Middle frontal gyrus (tissue), 1 donor: ENCODE measurements at regions not wholly inside any gene's neighbourhood (a gene's known extent, or its start where the extent isn't known, plus 50 kb on each side); places are given as distances from the start of the nearest gene placed in this dataset.
A peak's percentile ranks its signal among the peaks of the same experiment; 100 is the strongest.

Experiments
- DNase-seq: peaks from one replicate; pipeline ENCODE4 v3.0.0-alpha.2; 2015; ENCODE audit warnings: low spot score; ENCODE audit errors: extremely low spot score

DNA sequence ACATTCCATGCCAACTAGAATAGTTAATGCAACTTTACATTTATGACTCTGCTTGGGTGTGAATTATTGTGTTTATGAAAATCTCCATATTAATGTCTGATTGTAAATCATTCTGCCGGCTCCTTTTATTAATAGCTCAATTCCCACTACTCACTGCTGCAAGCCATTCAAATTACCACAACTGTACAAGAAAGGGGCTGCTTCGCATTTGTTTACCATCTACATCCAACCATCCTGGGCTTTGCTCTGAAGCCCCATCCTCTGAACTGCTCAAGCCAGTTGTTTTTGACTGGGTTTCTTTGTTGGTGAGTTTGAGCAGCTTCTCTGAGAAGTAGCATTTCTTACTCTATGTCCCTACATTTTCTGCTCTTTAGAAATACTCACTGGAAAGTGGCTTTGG lies 451.6 kb upstream of the CADM1 start:
- DNase-seq = no peak

DNA sequence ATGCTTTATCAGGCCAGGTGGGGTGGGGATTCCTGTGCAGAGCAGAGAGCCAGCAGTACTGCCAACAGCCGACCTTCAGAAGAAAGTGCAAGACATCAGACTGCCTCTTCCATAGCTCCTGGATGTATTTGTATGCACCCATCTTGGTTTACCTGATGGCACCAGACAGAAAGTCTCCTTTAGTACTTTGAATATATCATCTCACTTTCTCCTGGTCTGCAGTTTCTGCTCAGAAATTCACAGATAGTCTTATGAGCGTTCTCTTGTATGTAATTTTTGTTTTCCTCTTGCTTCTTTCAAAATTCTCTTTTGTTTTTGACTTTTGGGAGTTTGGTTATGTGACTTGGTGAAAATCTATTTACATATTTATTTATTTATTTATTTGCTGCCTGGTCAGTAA lies 446.4 kb upstream of the CADM1 start:
- DNase-seq = no peak

DNA sequence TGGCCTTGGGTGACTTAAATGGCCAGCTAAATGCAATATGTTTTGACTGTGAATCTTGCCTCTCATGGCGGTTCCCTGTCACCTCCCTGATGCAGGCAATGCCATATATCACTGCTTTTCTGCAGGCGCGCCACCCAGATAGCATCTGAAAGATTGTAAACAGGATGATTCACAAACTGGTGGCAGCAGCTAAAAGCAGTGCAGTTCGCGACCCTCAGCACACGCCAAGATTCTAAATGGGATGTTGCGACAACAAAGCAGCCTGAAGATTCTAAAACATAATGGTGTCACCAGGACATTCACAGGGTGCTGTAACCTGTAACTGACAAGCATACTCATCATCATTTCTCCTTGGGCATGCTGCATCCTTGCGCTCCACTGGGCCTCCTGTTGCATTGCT lies 440.4 kb upstream of the CADM1 start:
- DNase-seq = no peak

DNA sequence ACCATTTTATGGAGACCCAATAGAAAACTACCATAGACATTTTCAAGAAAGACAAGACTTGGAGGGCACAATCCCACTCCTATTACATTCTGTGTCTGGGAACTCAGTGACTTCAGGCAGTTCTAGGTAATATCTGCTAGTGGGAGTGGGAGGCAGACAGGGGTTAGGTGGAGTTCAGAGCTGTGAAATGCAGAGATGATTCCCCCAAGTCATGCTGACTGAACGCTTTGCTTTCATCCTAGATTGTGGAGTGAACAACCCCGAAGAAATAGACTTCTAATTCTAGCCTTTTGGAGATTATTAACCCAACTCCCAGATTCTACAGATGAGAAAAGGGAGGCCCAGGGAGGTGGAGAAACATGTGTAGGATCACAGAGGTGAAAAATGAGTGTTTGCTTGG lies 437.8 kb upstream of the CADM1 start:
- no peak for DNase-seq

DNA sequence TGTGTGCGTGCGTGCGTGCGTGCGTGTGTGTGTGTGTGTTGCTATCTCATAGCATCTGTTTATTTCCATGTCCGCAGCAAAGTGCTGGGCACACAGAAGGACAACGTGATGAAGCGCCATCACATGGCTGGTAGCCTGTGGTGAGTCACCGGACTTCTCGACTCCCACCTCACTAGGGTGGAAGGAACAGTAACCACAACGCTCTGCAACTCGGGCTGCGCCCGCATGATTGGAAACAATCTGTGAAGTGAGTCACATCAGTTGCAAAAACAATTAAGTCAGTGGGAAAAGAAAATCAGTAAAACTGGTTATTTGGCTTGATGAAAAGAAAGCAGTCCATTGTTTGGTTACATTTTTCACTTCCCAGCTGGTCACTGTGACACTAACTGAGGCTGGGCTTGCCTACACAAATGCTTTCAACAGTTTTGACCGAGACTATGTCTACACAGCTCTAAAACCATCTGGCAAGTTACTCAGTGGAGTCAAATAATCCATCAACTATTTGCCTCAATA lies 437.3 kb upstream of the CADM1 start:
- DNase-seq = peak; percentile 20

DNA sequence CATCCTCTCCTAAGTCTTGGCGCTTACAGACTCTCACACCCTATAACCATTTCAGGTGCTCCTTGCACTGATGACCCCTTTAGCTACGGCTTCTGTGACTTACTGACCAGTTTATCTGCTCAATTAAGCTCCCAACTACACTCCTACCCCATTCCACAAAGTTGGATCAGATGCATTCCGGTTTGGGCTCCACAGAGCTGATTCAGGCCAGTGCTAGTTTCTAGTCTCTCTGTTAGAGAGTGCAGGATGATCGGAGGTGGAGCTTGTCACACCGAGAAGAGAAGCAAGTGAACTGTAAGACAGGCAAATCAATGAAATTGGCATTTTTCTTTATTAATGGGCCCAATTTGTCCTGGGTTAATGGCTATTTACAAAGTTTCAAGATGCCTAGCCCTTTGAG lies 436.8 kb upstream of the CADM1 start:
- no peak for DNase-seq

DNA sequence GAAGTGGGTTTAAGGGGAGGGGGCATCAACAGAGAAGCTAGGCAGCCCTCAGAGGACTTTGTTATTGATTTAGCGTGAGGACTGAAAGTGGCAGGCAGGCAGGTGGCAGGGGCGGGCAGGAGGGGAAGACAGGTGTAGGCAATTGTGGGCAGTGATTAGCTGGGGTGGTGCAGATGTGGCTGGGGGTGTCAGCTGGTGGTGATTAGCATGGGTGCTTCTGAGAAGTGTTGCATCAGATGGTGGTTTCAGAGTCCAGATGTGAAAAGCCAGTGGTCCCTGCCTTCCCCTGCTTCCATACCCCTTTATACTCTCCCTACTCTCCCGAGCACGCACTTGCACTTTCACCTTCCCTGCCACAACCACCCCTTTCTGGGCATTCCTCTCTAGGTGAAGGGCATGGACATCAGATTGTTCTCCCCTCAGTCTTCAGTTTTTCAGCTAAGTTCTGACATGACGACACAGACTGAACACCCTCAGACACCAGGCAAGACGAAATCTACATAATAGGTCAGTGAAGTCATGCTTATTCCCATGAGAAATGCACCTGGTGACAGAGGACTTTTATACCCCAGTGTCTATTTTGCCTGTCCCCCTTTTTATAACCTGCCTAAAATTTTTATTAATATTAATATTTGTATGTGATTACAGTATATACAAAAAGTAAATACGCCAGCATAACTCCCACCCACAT lies 435.7 kb upstream of the CADM1 start:
- no peak for DNase-seq

DNA sequence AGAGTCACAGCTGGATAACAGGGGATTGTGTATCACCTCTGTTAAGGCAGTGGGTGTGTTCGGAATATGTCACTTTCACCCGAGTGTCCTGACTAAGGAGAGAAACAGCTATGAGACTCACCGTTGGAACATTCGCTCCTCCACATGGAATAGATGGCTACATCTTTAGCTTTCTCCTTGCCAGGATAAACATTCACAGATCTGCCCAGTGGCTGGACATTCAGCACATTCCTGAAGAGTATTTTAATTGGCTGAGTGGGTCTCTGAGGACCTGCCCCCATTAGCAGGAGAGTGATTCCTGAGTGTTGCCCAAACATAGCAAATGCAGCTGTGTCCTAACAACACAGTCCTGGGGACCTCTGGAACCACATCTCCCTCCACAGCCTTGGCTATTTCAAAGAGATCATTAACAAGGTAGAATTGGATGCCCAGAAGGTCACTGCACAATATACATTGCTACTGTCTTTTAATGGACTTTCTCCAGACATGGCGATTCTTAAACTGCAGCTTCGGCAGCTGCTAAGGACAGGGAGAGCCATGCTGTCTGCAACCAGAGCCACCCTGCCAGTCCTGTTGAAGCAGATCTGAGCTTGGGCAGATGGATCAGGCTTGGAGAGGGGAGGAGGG lies 435.0 kb upstream of the CADM1 start:
- DNase-seq = no peak

DNA sequence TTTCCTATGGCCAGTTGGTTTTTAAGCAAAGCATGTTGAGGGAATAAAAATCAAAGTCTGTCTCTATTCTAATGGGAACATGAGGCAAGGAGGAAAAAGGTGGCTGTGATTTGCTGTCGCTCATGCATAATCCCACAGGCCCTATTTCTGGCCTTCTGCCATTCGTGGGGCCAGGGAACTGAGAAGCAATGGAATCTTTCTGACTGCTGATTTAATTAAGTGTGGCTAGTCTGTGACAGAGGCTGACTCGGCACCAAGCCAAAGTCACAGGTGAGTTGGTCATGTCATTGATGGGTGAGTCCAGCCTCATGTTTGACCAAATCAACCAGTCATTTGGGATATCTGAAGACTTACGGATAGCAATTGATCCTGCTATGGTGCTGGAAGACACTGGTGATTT lies 429.3 kb upstream of the CADM1 start:
- DNase-seq = no peak

DNA sequence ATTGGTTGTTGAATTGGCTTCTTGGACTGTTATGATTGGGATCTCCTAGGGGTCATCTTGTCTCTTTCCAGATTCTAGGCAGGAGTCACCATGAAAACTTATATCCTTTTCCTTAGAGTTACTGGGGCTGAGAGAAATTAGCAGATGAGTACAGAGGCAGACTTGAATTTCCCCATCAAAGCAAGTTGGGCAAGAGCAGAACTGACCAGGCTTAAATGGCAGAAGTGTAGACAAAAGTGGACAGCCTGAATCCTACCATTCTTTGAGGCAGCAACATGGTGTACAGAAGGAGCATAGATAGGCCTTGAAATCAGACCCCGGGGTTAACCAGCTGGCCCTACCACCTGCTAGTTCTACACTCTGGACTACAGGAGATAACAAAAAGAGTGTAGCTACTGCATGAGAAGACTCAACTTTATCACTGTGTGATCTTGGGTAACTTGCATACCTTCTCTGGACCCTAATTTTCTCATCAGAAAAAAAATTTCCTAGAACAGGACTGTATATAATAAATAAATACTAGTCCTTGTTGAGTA lies 427.4 kb upstream of the CADM1 start:
- no peak for DNase-seq

DNA sequence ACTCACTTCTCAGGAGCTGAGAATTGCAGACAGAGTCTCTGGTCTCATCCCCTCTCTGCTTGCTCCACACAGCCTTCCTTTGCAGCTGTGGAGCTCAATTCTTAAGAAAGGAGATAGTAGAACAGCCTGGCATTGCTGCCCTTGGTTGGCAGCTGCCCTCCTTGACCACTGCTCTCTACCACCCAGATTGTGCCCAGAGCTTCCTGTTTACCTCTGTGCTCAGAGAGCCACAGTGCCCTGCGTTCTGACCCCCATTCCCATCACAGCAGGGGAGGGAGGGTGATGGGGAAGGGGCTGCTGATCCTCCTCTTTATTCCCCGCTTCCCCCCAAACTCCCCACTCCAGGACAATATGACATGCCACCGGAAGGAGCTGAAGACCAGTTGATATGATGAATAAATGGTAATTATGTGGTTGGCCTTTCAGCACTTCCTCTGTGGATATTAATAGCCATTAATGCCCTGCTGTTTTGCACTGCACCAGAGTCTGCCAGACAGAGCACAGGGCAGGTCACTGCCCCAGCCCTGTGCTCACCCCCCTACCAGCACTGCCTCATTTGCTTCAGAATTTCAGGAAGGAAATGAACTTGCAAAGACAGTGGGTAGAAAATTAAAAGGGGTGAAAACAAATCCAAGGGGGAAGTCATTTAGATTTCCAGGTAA lies 426.8 kb upstream of the CADM1 start:
- no peak for DNase-seq

DNA sequence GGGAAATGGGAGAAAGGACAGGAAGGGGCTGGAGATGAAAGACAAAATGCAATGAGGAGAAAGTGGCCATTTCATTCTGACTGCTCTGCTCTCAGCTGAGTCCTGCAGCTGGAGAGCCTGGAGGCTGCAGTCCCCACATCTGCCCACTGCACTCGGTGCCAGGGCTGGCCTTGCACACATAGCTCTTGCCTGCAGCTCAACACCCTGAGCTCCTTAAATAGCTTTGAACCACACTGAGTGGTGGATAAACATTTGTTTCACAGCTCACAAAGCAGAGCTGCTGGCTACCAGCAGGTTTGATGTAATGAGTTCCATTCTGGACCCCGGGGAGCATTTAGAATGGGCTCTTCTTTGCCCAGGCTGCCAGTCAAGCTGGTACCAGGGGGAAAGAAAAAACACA lies 426.1 kb upstream of the CADM1 start:
- no peak for DNase-seq

DNA sequence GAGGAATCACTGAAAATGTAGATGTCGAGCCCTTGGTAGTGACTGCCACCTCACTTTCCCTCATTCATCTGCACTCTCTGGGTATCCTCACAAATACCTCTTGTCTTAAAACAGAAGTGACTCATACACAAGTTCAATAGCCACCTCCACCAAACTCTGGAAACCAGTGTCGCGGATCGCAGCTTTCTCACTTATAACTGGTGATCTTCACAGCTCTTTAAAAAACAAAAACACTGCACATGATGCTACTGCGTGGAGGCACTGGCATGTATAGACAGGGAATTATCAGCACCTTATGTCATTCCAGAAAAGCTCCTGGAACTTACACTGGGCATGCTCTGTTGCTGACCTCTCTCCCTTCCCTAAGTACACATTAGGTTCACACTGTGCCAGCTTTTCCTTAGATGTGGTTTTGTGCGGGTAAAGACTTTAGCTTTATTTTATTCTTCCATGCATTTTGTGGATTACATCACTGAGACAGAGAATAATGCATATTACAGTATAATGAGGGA lies 425.5 kb upstream of the CADM1 start:
- no peak for DNase-seq

DNA sequence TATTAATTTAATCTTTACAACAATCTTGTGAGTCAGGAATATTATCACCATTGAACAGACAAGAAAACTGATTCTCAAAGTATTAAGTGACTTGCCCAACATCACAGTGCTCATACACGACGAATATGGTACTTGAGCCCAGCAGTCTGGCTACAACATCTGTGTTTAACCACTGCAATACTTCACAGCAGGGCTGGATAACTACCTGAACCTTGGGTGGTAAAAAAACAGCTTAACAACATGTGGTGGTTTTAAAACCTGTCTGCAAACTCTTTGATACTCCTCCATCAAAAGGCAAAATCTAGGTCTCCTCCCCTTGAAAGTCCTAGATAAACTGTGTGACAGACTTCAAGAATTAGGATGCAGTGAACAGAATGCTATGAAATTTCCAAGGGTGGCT lies 424.6 kb upstream of the CADM1 start:
- DNase-seq = no peak

DNA sequence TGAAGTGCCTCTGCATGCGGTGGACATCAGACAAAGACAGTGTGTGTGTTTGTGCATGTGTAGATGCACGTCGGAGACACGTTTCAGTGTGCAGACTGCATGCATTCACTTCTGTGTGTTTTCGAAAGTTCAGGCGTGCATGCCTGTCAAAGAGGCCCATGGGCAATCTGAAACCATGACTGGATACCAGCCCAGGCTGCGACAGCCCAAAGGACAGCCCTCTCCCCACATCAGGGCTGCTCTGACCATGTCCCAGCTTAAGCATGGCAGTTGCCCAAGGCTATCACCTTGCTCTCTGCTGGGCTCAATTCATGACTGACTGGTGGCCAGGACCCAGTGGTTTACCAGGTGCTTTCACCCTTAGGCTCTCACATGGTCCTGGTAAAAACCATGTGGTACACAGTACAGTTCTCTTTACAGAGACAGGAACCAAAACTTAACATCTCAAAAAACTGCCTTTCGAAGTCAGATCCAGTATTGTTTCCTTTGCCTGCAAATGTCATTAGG lies 423.7 kb upstream of the CADM1 start:
- no peak for DNase-seq

DNA sequence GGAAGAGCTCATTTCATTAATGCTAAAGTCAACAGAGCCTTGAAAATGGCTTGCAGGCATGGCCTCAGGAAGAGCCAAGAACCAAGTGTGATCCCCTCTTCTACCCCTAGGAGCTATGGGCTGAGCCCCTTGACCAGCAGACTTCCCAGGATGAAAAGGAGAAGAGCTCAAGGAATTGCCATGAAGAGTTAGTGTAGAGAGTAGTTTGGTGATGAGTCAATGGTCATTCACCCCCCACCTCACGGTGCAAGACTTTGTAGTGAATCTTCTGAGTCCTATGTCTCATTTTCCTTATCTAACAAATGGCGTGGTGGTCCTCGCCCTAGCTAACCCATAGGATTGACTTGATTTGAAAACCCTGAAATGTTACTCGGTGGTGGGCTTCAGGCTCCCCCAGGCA lies 422.4 kb upstream of the CADM1 start:
- no peak for DNase-seq

DNA sequence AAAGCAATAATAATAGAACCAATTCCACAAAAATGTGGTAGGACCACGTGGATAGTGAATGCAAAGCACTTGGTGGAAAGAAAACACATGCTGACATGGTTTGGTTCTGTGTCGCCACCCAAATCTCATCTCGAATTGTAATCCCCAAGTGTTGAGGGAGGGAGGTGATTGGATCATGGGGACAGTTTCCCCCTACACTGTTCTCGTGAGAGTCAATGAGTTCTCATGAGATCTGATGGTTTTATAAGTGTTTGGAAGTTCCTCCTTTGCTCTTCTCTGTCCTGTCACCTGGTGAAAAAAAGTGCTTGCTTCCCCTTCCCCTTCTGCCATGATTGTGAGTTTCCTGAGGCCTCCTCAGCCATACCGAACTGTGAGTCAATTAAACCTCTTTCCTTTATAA lies 421.9 kb upstream of the CADM1 start:
- DNase-seq = no peak

DNA sequence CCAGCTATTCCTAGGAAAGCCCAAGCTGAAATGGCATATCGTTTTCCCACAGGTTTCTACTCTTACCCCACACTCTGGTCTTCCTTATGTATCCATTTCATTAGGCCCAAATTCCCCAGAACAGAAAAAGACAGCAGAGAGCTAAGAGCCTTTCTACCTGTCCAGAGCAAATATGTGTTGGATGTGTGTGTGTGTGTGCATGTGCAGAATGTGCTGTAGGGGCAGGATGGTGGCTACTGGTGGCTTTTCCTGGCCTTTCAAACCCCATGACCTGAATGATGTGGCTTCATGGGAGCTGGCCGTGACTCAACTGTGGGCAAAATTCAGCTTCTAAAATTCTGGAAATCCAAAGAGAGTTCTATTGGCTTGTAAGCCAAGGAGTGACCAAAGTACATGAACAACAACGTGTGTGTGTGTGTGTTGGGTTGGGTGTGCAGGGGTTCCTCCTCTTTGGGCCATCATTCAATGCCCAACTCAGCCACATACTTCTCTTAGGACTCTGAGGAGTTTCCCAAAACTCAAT lies 421.4 kb upstream of the CADM1 start:
- no peak for DNase-seq

DNA sequence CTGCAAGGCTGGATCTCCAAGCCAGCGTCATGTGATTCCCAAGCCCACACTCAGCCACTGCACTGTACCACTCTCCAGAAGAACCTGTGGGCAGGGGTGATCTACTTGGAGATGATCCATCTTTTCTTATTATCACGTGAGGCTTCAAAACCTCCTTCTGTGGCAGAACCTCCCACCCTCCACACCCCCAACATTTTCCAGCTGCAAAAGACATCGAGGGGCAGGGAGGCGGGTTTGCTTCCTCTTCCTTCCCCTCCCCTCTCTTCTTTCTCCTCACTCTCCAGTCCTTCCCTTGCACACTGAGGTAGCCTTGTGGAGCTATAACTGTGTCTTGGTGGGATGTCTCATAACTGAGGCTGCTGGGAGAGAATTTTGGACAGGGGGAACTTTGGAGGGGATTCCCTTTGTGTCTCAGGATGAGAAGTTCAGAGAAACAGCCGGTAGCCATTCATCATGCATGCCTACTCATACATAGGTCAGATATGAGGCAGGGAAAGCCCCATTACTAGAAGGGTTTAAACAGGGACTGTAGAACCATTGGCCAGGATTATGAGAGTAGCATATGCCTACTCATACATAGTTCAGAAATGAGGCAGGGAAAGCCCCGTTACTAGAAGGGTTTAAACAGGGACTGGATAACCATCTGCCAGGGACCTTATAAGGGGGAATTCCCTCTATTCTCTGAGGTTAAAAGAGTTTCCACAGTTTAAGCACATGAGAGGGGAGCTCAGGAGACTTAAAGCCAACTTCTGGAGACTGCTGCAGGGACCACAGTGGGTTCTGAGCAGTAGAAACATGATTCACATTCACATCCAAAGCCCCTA lies 420.7 kb upstream of the CADM1 start:
- DNase-seq = no peak

DNA sequence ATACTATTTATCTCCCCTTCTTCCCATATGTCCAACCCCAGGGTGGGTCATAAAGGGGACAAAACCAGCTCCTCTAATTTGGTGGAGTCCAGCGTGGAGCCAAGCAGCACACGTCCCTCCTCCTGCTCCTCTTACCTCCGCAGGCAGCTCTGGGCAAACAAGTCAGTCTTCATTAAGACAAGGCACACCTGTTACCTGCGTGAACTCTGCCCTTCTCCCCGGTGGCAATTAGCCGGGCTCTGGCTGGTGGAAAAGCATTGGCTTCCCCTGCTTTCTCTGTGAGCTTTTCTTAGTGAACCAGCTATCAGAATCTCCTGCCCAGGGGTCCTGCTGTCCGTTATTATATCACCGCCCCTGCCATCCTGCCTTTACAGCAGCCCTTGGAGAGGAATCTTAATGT lies 418.7 kb upstream of the CADM1 start:
- DNase-seq = no peak

DNA sequence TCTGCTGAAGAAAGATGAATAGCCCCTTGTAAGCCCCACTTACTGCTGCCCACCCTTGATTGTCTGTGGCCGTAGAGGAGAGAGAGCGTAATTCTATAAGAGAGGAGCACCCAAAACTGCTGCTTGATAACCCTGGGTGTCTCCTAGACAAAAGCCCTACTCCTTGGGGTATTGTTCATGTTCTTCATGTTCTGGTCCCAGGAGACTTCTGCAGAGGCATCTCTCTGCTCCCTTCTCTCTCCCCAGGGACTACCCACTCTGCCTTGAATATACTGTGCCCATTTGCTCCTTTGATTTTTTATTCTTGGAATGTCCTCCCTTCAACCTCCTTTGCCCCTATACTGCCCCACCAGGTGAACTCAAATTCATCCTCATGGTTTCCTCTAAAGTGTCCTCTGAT lies 417.8 kb upstream of the CADM1 start:
- no peak for DNase-seq
